Naive thymus-derived CD4-positive, alpha-beta T cell (primary cell): ENCODE measurements at regions not wholly inside any gene's neighbourhood (a gene's known extent, or its start where the extent isn't known, plus 50 kb on each side); places are given as distances from the start of the nearest gene placed in this dataset.

ENCODE experiments used
- ATAC-seq: fragments of 150-1000 bp; cut with Tn5 transposase; 2 replicates; pipeline ENCODE4 v1.10.0; 2021; ENCODE audit warnings: mild to moderate bottlenecking, moderate library complexity
- CTCF ChIA-PET: fragments of 350-600 bp; sonication (Branson Sonifier 250); formaldehyde crosslinking; loops from one replicate; lab custom pipeline; 2021; ENCODE audit warnings: antibody characterized with exemption; lab: Charles Lee
- POLR2A ChIA-PET: fragments of 350-600 bp; sonication (Branson Sonifier 250); formaldehyde crosslinking; loops from one replicate; lab custom pipeline; 2021; ENCODE audit warnings: antibody characterized with exemption, inconsistent platforms; lab: Charles Lee
- DNase-seq, 9 donors: peaks; one replicate each; pipeline versions ENCODE4 v3.0.0 to v3.0.0-alpha.2; 2020 to 2022; ENCODE audit warnings: mixed read lengths in 1 of 9
- H3K27ac ChIP-seq: one replicate; pipeline ENCODE4 v1.7.0; 2013; ENCODE audit warnings: mild to moderate bottlenecking, low read depth, low read length, moderate library complexity
- H3K27me3 ChIP-seq, 2 donors: one replicate each; pipeline ENCODE4 v1.7.0; 2013; ENCODE audit warnings: low read length in 2 of 2, mild to moderate bottlenecking in 2 of 2, moderate library complexity in 2 of 2; ENCODE audit not compliant: control insufficient read depth in 2 of 2, insufficient read depth in 2 of 2
- H3K36me3 ChIP-seq, 3 experiments: 1 replicate in 2 of 3; 2 replicates in 1 of 3; pipeline ENCODE4 v1.7.0; 2013; ENCODE audit warnings: low read length in 3 of 3, mild to moderate bottlenecking in 3 of 3, moderate library complexity in 1 of 3; ENCODE audit not compliant: insufficient read depth in 3 of 3, control insufficient read depth in 2 of 3
- H3K4me1 ChIP-seq, 2 donors: one replicate each; pipeline ENCODE4 v1.7.0; 2013; ENCODE audit warnings: low read length in 2 of 2, mild to moderate bottlenecking in 2 of 2, moderate library complexity in 1 of 2; ENCODE audit not compliant: control insufficient read depth in 2 of 2, insufficient read depth in 2 of 2
- H3K4me3 ChIP-seq: 2 replicates; pipeline ENCODE4 v1.7.0; 2013; ENCODE audit warnings: mild to moderate bottlenecking, low read length
- H3K9me3 ChIP-seq, 3 experiments: 1 replicate in 2 of 3; 2 replicates in 1 of 3; pipeline ENCODE4 v1.7.0; 2013; ENCODE audit warnings: low read length in 3 of 3; ENCODE audit not compliant: control insufficient read depth in 2 of 3
- H3K27ac Mint-ChIP-seq, 9 donors: one replicate each; pipeline ENCODE4 v1.8.0; 2020 to 2022; ENCODE audit warnings: mixed read lengths in 9 of 9, mild to moderate bottlenecking in 8 of 9, moderate library complexity in 5 of 9, inconsistent platforms in 2 of 9
- H3K27me3 Mint-ChIP-seq, 5 donors: one replicate each; pipeline ENCODE4 v1.8.0; 2021 to 2022; ENCODE audit warnings: mixed read lengths in 5 of 5, mild to moderate bottlenecking in 1 of 5
- H3K36me3 Mint-ChIP-seq, 5 donors: one replicate each; pipeline ENCODE4 v1.8.0; 2020 to 2022; ENCODE audit warnings: mixed read lengths in 5 of 5, mild to moderate bottlenecking in 3 of 5, inconsistent platforms in 1 of 5
- H3K4me1 Mint-ChIP-seq, 7 donors: one replicate each; pipeline ENCODE4 v1.8.0; 2020 to 2022; ENCODE audit warnings: mixed read lengths in 7 of 7, mild to moderate bottlenecking in 3 of 7, inconsistent platforms in 1 of 7
- H3K4me3 Mint-ChIP-seq, 10 donors: one replicate each; pipeline ENCODE4 v1.8.0; 2020 to 2022; ENCODE audit warnings: mild to moderate bottlenecking in 10 of 10, mixed read lengths in 10 of 10, moderate library complexity in 6 of 10, inconsistent platforms in 2 of 10
- H3K9me3 Mint-ChIP-seq, 11 donors: one replicate each; pipeline ENCODE4 v1.8.0; 2020 to 2022; ENCODE audit warnings: mixed read lengths in 11 of 11, mild to moderate bottlenecking in 4 of 11, inconsistent platforms in 1 of 11, moderate library complexity in 1 of 11
- intact Hi-C, 2 donors: fragments of 100-400 bp; cut with micrococcal nuclease; formaldehyde crosslinking; loops; one replicate each; pipeline ENCODE4 v1.15.1; 2023

DNA sequence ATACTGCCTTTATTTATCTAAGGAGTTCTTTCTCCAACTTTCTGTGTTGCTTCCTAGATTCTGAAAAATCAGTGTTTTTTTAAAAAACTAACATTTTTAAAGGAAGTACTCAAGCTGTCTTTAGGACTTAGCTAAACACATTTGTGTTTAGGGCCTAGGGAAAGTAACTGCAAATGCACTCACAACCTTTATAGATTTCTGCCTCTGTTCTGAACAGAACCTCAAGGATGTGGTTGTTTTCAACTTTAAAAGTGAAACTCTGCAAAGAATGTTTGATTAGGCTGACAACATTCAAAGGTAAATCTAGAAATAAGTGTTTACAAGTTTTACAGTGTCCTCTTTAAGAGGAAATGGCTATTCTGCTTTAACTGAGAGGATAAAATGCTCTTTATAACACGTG is 55.4 kb upstream of the CNTN5 start:
- CTCF ChIA-PET: no interaction called here
- no peaks in the 10 kb centered on the region for H3K27me3 ChIP-seq
- DNase-seq (no peak), ATAC-seq (no peak)
- no peaks in the 10 kb centered on the region for H3K27me3 Mint-ChIP-seq
- no peaks in the 10 kb centered on the region for H3K4me1 Mint-ChIP-seq
- no peak overlapping the region for H3K4me3 ChIP-seq
- POLR2A ChIA-PET: no interaction called here
- H3K9me3 ChIP-seq: no peaks in the 10 kb centered on the region
- no peaks in the 10 kb centered on the region for H3K36me3 Mint-ChIP-seq
- intact Hi-C loops: no loop called here
- no peaks in the 10 kb centered on the region for H3K4me1 ChIP-seq
- H3K36me3 ChIP-seq: no peaks in the 10 kb centered on the region
- H3K4me3 Mint-ChIP-seq: no peak overlapping the region
- H3K9me3 Mint-ChIP-seq: peaks cover 0 to 10% (median 0%) of the 10 kb centered on the region in 11 donors
- H3K27ac ChIP-seq: no peak overlapping the region
- H3K27ac Mint-ChIP-seq: no peak overlapping the region

- H3K4me1 Mint-ChIP-seq: no peaks in the 10 kb centered on the region
- H3K4me3 Mint-ChIP-seq: no peak overlapping the region
- H3K4me3 ChIP-seq: no peak overlapping the region
- H3K9me3 ChIP-seq: no peaks in the 10 kb centered on the region
- no peaks in the 10 kb centered on the region for H3K27me3 ChIP-seq
- intact Hi-C loops: no loop called here
- peaks cover 0 to 7% (median 0%) of the 10 kb centered on the region in 11 donors for H3K9me3 Mint-ChIP-seq
- no peaks in the 10 kb centered on the region for H3K36me3 ChIP-seq
- H3K27ac ChIP-seq: no peak overlapping the region
- no peaks in the 10 kb centered on the region for H3K36me3 Mint-ChIP-seq
- H3K4me1 ChIP-seq: no peaks in the 10 kb centered on the region
- DNase-seq (no peak), ATAC-seq (no peak)
- POLR2A ChIA-PET: no interaction called here
- no peak overlapping the region for H3K27ac Mint-ChIP-seq
- H3K27me3 Mint-ChIP-seq: no peaks in the 10 kb centered on the region
- CTCF ChIA-PET: no interaction called here
Observed at GRCh38 chr11:98965775-98966174, 55.0 kb upstream of the CNTN5 start.

DNA sequence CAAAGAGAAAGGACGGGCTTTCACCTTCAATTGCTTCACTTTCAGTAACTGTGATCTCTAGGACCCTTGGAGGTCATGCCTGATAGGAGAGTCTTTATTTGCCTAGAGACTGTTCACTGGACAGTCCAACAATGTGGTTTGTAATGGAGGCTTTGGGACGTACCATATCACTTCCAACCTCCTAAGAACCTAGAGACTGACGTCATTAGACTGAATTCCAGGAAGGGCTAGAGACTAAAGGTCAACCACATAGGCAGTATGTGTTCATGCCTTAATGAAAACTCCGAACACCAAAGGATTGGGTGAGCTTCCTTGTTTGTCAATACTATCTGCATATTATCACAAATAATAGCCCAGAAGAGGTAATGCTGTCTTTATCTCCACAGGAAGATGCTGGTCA is 53.7 kb upstream of the CNTN5 start:
- DNase-seq (no peak), ATAC-seq (no peak)
- Mint-ChIP-seq H3K9me3 (peaks cover 0 to 10% (median 0%) of the 10 kb centered on the region in 11 donors), H3K4me1 (no peaks in the 10 kb centered on the region), H3K4me3 (no peak overlapping the region), H3K27me3 (no peaks in the 10 kb centered on the region), H3K27ac (no peak overlapping the region), H3K36me3 (no peaks in the 10 kb centered on the region)
- H3K36me3 ChIP-seq: no peaks in the 10 kb centered on the region
- no peak overlapping the region for H3K27ac ChIP-seq
- H3K9me3 ChIP-seq: no peaks in the 10 kb centered on the region
- H3K4me3 ChIP-seq: no peak overlapping the region
- H3K4me1 ChIP-seq: no peaks in the 10 kb centered on the region
- no peaks in the 10 kb centered on the region for H3K27me3 ChIP-seq
- intact Hi-C loops: no loop called here
- ChIA-PET CTCF (no interaction called here), POLR2A (no interaction called here)
